Pancreas (tissue), 10 donors: ENCODE measurements at regions not wholly inside any gene's neighbourhood (a gene's known extent, or its start where the extent isn't known, plus 50 kb on each side); places are given as distances from the start of the nearest gene placed in this dataset.

Experiments
- ATAC-seq, 4 donors: fragments of 200-7000 bp; cut with Tn5 transposase; one replicate each; pipeline versions ENCODE4 v1.8.0 to v1.9.1; 2020; ENCODE audit warnings: mild to moderate bottlenecking in 4 of 4, moderate library complexity in 4 of 4
- DNase-seq, 6 donors: peaks; one replicate each; pipeline ENCODE4 v3.0.0-alpha.2; 2020
- FAIRE-seq: peaks from 2 replicates; lab custom pipeline; 2012; peaks lifted over from hg19 to GRCh38; lab: Jason Lieb, UNC
- H3K27ac ChIP-seq, 4 donors: fragments of 200-600 bp; sonication (generic); 1 replicate in 3 of 4; 2 replicates in 1 of 4; pipeline versions ENCODE4 v1.5.0 to v1.8.0; 2020
- H3K27me3 ChIP-seq, 4 donors: fragments of 200-600 bp; one replicate each; pipeline ENCODE4 v1.8.0; 2021
- H3K36me3 ChIP-seq, 3 donors: fragments of 200-600 bp; sonication (generic) in 1 of 3; one replicate each; pipeline versions ENCODE4 v1.5.0 to v1.8.0; 2020 to 2021
- H3K4me1 ChIP-seq, 3 donors: fragments of 200-600 bp; one replicate each; pipeline ENCODE4 v1.8.0; 2021
- H3K4me3 ChIP-seq, 4 donors: fragments of 200-600 bp; sonication (generic) in 2 of 4; one replicate each; pipeline versions ENCODE4 v1.5.0 to v1.8.0; 2020 to 2021
- H3K9me3 ChIP-seq, 4 donors: fragments of 200-600 bp; one replicate each; pipeline ENCODE4 v1.8.0; 2021
- WGBS, 2 donors: extraction: QIAGEN DNeasy Blood & Tissue Kit; methylation state at CpG; one replicate each; pipeline ENCODE4 v1.1.7; 2013; 5-methylcytosine and 5-hydroxymethylcytosine counted together
- intact Hi-C, 3 donors: fragments of 100-400 bp; cut with DNase I; formaldehyde crosslinking; loops; one replicate each; pipeline versions ENCODE4 v1.11.1 to v1.14.2; 2022
- TF ChIP-seq, protein P1 (sequence below), 4 donors: fragments of 200-600 bp; sonication (generic) in 3 of 4; IDR thresholded peaks; one replicate each; pipeline versions ENCODE4 v1.5.0 to v1.8.0; 2021; ENCODE audit warnings: antibody characterized with exemption in 4 of 4
- donor health status: healthy with polysubstance abuse.
- donor health status: DM: no; HTN: no; CAD: no; lungs with moderate emphysema.
- donor health status: DM: no; HTN: no; CAD: no.
- donor health status: control.
- donor health status: control.
- donor health status: Bipolar disorder and iron deficiency.
- donor health status: DM: yes; HTN: yes; CAD: no.
- donor health status: DM: no; HTN: no; CAD: no.
- donor health status: DM: no; HTN: no; CAD: no.
- donor health status: DM: yes; HTN: yes; CAD: no.

GRCh38 chr11:110038201-110038600, 55.0 kb upstream of the ZC3H12C start:
- ATAC-seq (no peak), DNase-seq (no peak), FAIRE-seq (no peak)
- intact Hi-C loops: no loop called here
- H3K27ac ChIP-seq: no peak overlapping the region
- H3K27me3 ChIP-seq: no peaks in the 10 kb centered on the region
- no peak overlapping the region for H3K4me3 ChIP-seq
- no peaks in the 10 kb centered on the region for H3K4me1 ChIP-seq
- no peaks in the 10 kb centered on the region for H3K9me3 ChIP-seq
- H3K36me3 ChIP-seq: no peaks in the 10 kb centered on the region
- 57 to 64% methylated on average over 3 of the region's 3 CpGs for WGBS, 2 donors
- TF ChIP-seq, protein P1, sequence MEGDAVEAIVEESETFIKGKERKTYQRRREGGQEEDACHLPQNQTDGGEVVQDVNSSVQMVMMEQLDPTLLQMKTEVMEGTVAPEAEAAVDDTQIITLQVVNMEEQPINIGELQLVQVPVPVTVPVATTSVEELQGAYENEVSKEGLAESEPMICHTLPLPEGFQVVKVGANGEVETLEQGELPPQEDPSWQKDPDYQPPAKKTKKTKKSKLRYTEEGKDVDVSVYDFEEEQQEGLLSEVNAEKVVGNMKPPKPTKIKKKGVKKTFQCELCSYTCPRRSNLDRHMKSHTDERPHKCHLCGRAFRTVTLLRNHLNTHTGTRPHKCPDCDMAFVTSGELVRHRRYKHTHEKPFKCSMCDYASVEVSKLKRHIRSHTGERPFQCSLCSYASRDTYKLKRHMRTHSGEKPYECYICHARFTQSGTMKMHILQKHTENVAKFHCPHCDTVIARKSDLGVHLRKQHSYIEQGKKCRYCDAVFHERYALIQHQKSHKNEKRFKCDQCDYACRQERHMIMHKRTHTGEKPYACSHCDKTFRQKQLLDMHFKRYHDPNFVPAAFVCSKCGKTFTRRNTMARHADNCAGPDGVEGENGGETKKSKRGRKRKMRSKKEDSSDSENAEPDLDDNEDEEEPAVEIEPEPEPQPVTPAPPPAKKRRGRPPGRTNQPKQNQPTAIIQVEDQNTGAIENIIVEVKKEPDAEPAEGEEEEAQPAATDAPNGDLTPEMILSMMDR (IDR thresholded peaks at IDR 0.05): no peak
